Naive B cell (primary cell): ENCODE measurements at regions not wholly inside any gene's neighbourhood (a gene's known extent, or its start where the extent isn't known, plus 50 kb on each side); places are given as distances from the start of the nearest gene placed in this dataset.
"Not testable (repeated sequence)": the region's sequence is repeated elsewhere in the genome, so short reads cannot be mapped to it uniquely, and the experiment has no call there.

Experiments
- ATAC-seq, 2 donors: fragments of 150-1000 bp; cut with Tn5 transposase; 2 replicates each; pipeline ENCODE4 v1.10.0; 2021; ENCODE audit warnings: low read depth in 2 of 2, mild to moderate bottlenecking in 2 of 2, moderate library complexity in 2 of 2
- DNase-seq: peaks from one replicate; pipeline ENCODE4 v3.0.0; 2022
- H3K27ac Mint-ChIP-seq, 6 donors: one replicate each; pipeline ENCODE4 v1.8.0; 2020 to 2022; ENCODE audit warnings: mild to moderate bottlenecking in 6 of 6, mixed read lengths in 6 of 6, moderate library complexity in 5 of 6, inconsistent platforms in 2 of 6
- H3K27me3 Mint-ChIP-seq, 3 donors: one replicate each; pipeline ENCODE4 v1.8.0; 2021 to 2022; ENCODE audit warnings: mixed read lengths in 3 of 3, mild to moderate bottlenecking in 1 of 3
- H3K36me3 Mint-ChIP-seq, 2 donors: one replicate each; pipeline ENCODE4 v1.8.0; 2020 to 2022; ENCODE audit warnings: mixed read lengths in 2 of 2, inconsistent platforms in 1 of 2, mild to moderate bottlenecking in 1 of 2
- H3K4me1 Mint-ChIP-seq, 3 donors: one replicate each; pipeline ENCODE4 v1.8.0; 2020 to 2022; ENCODE audit warnings: mixed read lengths in 3 of 3, inconsistent platforms in 1 of 3, mild to moderate bottlenecking in 1 of 3, moderate library complexity in 1 of 3
- H3K4me3 Mint-ChIP-seq, 8 donors: one replicate each; pipeline ENCODE4 v1.8.0; 2020 to 2022; ENCODE audit warnings: mild to moderate bottlenecking in 8 of 8, mixed read lengths in 8 of 8, moderate library complexity in 8 of 8, inconsistent platforms in 2 of 8
- H3K9me3 Mint-ChIP-seq, 7 donors: one replicate each; pipeline ENCODE4 v1.8.0; 2020 to 2022; ENCODE audit warnings: mixed read lengths in 7 of 7, mild to moderate bottlenecking in 5 of 7, inconsistent platforms in 2 of 7, moderate library complexity in 1 of 7

DNA sequence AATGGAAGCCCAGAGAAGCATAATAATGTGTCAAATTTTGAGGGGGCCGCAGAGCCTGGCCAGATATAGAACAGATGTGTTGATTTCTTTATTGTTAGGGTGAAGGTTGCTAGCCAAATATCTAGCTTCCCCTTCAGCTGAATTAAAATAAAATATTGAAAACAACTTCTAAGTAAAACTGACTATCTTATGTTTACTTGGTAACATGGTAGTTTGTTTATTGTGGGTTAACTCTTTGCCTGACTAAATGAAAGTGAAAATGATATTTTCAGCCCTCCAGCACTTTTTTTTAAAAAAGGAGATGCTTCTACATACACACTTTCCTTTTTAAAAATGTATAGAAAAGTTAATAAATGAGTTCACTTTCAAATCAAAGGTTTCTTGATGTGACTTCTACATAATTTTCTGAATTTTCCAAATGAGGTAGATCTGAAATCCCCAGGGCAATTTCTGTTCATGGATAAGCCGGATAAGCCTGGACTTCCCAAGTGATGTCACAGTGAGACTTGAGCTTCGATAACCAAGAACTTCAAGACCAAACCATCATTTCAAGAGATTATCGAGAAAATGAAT lies 172.1 kb upstream of the OLIG3 start:
- no peaks in the 10 kb centered on the region for H3K4me1 Mint-ChIP-seq
- peaks cover 0 to 16% (median 7%) of the 10 kb centered on the region in 3 donors for H3K27me3 Mint-ChIP-seq
- peaks cover 0 to 7% of the 10 kb centered on the region in 2 donors for H3K36me3 Mint-ChIP-seq
- peaks cover 0 to 9% (median 0%) of the 10 kb centered on the region in 7 donors for H3K9me3 Mint-ChIP-seq
- peak in 1 of 2 donors; percentile 55 for ATAC-seq
- H3K4me3 Mint-ChIP-seq, result no peak overlapping the region
- no peak overlapping the region for H3K27ac Mint-ChIP-seq
- no peak for DNase-seq

- H3K27ac Mint-ChIP-seq, result no peak overlapping the region
- H3K36me3 Mint-ChIP-seq, result peaks cover 0 to 7% of the 10 kb centered on the region in 2 donors
- peaks cover 23 to 29% (median 23%) of the 10 kb centered on the region in 3 donors for H3K27me3 Mint-ChIP-seq
- H3K9me3 Mint-ChIP-seq, result peaks cover 0 to 9% (median 0%) of the 10 kb centered on the region in 7 donors
- DNase-seq (no peak), ATAC-seq (no peak)
- H3K4me3 Mint-ChIP-seq, result no peak overlapping the region
- no peaks in the 10 kb centered on the region for H3K4me1 Mint-ChIP-seq
These were observed 179.4 kb upstream of the OLIG3 start for GRCh38 chr6:137673603-137674002.

DNA sequence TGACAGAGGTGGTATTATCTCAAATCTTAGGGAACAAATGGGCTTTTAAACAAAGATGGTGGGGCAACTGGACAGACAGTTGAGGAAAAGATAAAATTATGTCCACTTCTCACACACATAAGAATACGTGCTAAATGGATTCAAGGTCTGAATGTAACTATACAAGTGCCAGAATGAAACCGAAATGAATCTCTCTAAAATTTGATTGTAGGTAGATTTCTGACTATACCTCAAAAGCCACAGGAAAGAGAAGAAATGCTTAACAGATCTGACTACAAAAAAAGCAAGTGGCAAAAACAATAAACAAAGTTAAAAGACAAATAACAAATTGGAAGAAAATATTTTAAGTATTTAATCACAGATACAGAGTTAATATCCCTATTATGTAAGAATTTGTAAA lies 182.7 kb upstream of the OLIG3 start:
- DNase-seq (no peak), ATAC-seq (no peak)
- no peak overlapping the region for H3K4me3 Mint-ChIP-seq
- H3K27ac Mint-ChIP-seq, result no peak overlapping the region
- H3K36me3 Mint-ChIP-seq, result no peaks in the 10 kb centered on the region
- no peaks in the 10 kb centered on the region for H3K9me3 Mint-ChIP-seq
- H3K27me3 Mint-ChIP-seq, result peaks cover 17 to 23% (median 23%) of the 10 kb centered on the region in 3 donors
- peaks cover 0 to 3% (median 3%) of the 10 kb centered on the region in 3 donors for H3K4me1 Mint-ChIP-seq

DNA sequence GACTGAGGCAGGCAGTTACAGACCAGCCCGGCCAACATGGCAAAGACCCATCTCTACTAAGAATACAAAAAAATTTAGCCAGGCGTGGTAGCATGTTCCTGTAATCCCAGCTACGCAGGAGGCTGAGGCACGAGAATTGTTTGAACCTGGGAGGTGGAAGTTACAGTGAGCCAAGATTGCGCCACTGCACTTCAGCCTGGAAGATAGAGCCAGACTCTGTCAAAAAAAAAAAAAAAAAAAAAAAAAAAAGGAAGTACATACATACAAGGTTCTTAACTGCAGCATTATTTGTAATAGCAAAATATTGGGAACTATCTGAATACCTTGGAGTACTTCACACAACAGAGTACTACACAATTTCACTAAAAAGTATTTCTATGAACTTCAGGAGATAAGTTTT lies 183.5 kb upstream of the OLIG3 start:
- no peak for ATAC-seq
- peaks cover 17 to 23% (median 23%) of the 10 kb centered on the region in 3 donors for H3K27me3 Mint-ChIP-seq
- H3K4me1 Mint-ChIP-seq, result peaks cover 0 to 3% (median 3%) of the 10 kb centered on the region in 3 donors
- no peak overlapping the region for H3K4me3 Mint-ChIP-seq
- H3K36me3 Mint-ChIP-seq, result no peaks in the 10 kb centered on the region
- DNase-seq, result no peak
- H3K9me3 Mint-ChIP-seq, result peaks cover 0 to 4% (median 0%) of the 10 kb centered on the region in 7 donors
- no peak overlapping the region for H3K27ac Mint-ChIP-seq

DNA sequence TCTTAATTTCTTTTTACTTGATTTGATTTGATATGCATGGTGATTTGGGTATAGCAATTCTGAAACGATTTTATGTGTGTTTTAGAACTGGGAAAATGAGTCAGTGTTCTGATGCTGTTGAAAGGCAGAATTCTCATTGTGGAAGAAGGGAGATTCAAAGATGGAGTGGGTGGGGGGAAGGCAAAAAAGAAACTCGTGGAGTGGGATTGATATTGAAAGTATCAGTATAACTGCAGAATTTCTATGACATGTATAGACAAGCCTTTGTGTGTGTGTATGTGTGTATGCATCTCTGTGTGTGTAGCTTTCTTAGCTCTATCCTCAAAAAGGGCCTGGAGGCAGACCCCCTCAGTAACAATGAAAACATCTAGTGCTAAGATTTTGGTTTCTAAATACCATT lies 184.3 kb upstream of the OLIG3 start:
- no peak for ATAC-seq
- peak overlapping the region in 1 of 6 donors; percentile 4 for H3K27ac Mint-ChIP-seq

GRCh38 chr6:137680705-137681346 lies 186.2 kb upstream of the TNFAIP3 start:
- DNase-seq (no peak), ATAC-seq (peak in 1 of 2 donors; percentile 47)
- H3K36me3 Mint-ChIP-seq, result no peaks in the 10 kb centered on the region
- no peak overlapping the region for H3K4me3 Mint-ChIP-seq
- peaks cover 6 to 24% (median 10%) of the 10 kb centered on the region in 3 donors for H3K27me3 Mint-ChIP-seq
- H3K27ac Mint-ChIP-seq, result peak overlapping the region in 1 of 6 donors; percentile 33
- H3K4me1 Mint-ChIP-seq, result peaks cover 0 to 3% (median 3%) of the 10 kb centered on the region in 3 donors
- peaks cover 0 to 6% (median 2%) of the 10 kb centered on the region in 7 donors for H3K9me3 Mint-ChIP-seq

More for the DNA sequence above, 184.3 kb upstream of the OLIG3 start:
- Mint-ChIP-seq H3K4me1 (peaks cover 0 to 3% (median 3%) of the 10 kb centered on the region in 3 donors), H3K36me3 (no peaks in the 10 kb centered on the region), H3K27me3 (peaks cover 17 to 23% (median 23%) of the 10 kb centered on the region in 3 donors), H3K9me3 (peaks cover 0 to 6% (median 2%) of the 10 kb centered on the region in 7 donors), H3K4me3 (no peak overlapping the region)
- DNase-seq, result no peak

GRCh38 chr6:137681445-137682009 lies 185.5 kb upstream of the TNFAIP3 start:
- Mint-ChIP-seq H3K27ac (no peak overlapping the region), H3K36me3 (no peaks in the 10 kb centered on the region), H3K4me1 (peaks cover 0 to 3% (median 3%) of the 10 kb centered on the region in 3 donors), H3K9me3 (peaks cover 0 to 6% (median 2%) of the 10 kb centered on the region in 7 donors), H3K27me3 (peaks cover 6 to 23% (median 8%) of the 10 kb centered on the region in 3 donors), H3K4me3 (no peak overlapping the region)
- DNase-seq (no peak), ATAC-seq (no peak)

- not testable (repeated sequence) for H3K4me3 Mint-ChIP-seq, ATAC-seq, H3K9me3 Mint-ChIP-seq
These were observed 184.4 kb upstream of the TNFAIP3 start for GRCh38 chr6:137682658-137683057.

DNA sequence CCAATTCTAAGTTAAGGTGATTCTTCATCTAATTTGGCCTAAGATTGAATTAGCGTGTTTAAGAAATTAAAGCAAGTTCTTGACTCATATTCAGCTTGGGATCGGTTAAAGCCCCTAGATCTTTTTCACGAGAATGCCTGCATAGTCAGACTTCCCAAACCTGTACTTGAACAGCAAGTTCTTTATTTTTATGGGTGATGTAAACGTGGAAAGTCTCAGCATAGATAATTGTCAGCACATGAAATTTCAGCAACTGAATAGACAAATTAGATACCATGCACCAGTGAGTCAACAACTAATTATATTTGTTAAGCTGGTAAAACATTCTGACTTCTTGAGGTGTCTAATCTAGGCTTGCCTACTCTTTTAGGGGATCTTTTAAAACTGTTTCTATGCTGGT lies 183.1 kb upstream of the TNFAIP3 start:
- Mint-ChIP-seq H3K36me3 (no peaks in the 10 kb centered on the region), H3K4me3 (no peak overlapping the region), H3K4me1 (peaks cover 0 to 3% (median 3%) of the 10 kb centered on the region in 3 donors), H3K27me3 (peaks cover 0 to 14% (median 0%) of the 10 kb centered on the region in 3 donors), H3K9me3 (peaks cover 0 to 6% (median 2%) of the 10 kb centered on the region in 7 donors), H3K27ac (no peak overlapping the region)
- ATAC-seq (no peak), DNase-seq (no peak)

More at GRCh38 chr6:137682658-137683057, 184.4 kb upstream of the TNFAIP3 start:
- H3K36me3 Mint-ChIP-seq, DNase-seq, H3K4me1 Mint-ChIP-seq, H3K27ac Mint-ChIP-seq: not testable (repeated sequence)
- peaks cover 0 to 20% (median 6%) of the 10 kb centered on the region in 3 donors for H3K27me3 Mint-ChIP-seq

DNA sequence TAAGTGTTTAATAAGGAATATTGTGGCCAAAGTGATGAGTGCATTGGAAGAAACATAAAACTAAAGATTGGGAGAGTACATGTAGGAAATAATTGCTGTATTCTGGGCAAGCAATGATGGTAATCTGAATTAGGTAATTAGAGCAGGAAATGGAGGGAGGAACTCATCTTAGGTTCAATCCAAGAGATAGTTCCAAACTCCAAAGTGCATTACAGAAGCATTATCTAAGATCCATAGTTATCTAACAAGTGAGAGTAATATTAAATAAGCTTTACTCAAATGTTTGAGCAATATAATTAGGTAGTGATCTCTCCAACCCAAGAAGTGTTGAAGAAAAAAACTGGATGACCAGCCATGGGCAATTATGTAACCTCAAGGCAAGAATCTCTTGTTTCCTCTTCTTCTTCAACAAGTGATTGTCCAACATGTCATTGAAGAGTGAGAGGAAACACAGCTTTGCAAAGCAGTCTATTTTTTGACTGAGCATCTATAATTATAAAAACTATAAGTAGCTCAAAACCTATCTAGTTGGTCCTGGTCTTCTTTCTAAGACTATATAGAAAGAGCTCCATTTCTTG lies 181.2 kb upstream of the TNFAIP3 start:
- ATAC-seq (no peak), DNase-seq (no peak)
- Mint-ChIP-seq H3K9me3 (peaks cover 0 to 6% (median 2%) of the 10 kb centered on the region in 7 donors), H3K4me3 (no peak overlapping the region), H3K27ac (no peak overlapping the region), H3K27me3 (peaks cover 0 to 10% (median 0%) of the 10 kb centered on the region in 3 donors), H3K4me1 (peaks cover 0 to 1% (median under 1%) of the 10 kb centered on the region in 3 donors), H3K36me3 (no peaks in the 10 kb centered on the region)

DNA sequence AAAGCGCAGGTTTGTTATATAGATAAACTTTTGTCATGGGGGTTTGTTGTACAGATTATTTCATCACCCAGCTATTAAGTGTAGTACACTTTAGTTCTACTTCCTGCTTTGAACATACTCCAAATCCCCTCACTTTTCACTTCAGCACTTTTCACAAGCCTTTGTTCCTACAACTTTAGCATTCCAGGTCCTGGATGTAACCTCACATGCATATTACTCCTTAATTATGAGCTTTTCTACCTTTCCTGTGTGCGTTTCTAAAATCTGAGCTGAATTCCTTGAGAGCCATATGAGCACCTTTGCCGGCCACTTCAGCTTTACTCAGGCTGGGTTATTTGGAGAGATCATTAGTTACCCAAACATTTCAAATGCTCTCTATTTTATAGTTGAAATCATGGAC lies 179.2 kb upstream of the TNFAIP3 start:
- ATAC-seq (no peak), DNase-seq (no peak)
- Mint-ChIP-seq H3K27me3 (peaks cover 0 to 9% (median 8%) of the 10 kb centered on the region in 3 donors), H3K9me3 (peaks cover 0 to 2% (median 0%) of the 10 kb centered on the region in 7 donors), H3K27ac (no peak overlapping the region), H3K36me3 (no peaks in the 10 kb centered on the region), H3K4me3 (no peak overlapping the region), H3K4me1 (no peaks in the 10 kb centered on the region)

GRCh38 chr6:137688230-137688971 lies 178.7 kb upstream of the TNFAIP3 start:
- ATAC-seq (no peak), DNase-seq (no peak)
- Mint-ChIP-seq H3K36me3 (no peaks in the 10 kb centered on the region), H3K27ac (no peak overlapping the region), H3K9me3 (no peaks in the 10 kb centered on the region), H3K27me3 (peaks cover 0 to 9% (median 8%) of the 10 kb centered on the region in 3 donors), H3K4me3 (no peak overlapping the region), H3K4me1 (no peaks in the 10 kb centered on the region)

DNA sequence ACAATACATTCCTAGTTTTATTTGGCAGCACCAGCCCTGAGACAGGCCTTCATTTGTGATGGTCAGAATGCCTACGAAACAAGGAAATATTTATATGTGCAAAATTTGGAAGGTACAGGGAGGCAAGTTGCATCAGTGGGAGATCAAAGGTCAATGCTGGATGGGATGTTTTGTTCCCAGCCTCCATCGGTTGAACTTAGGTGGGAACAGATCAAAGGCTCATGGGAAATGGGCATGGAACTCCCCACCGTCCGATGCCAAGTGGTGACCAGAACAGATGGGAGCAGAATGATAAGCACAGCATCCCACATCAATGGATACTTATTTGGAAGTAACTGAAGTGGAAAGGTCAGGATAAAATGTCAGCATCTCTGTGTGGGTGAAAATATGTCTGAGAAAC lies 177.7 kb upstream of the TNFAIP3 start:
- ATAC-seq (no peak), DNase-seq (no peak)
- Mint-ChIP-seq H3K36me3 (no peaks in the 10 kb centered on the region), H3K4me3 (no peak overlapping the region), H3K4me1 (no peaks in the 10 kb centered on the region), H3K27me3 (peaks cover 0 to 9% (median 8%) of the 10 kb centered on the region in 3 donors), H3K27ac (no peak overlapping the region), H3K9me3 (no peaks in the 10 kb centered on the region)
